Fibroblast of mammary gland (primary cell): ENCODE measurements at regions not wholly inside any gene's neighbourhood (a gene's known extent, or its start where the extent isn't known, plus 50 kb on each side); places are given as distances from the start of the nearest gene placed in this dataset.

ENCODE experiments used
- DNase-seq: peaks from one replicate; pipeline ENCODE4 v3.0.0-alpha.2; 2010; ENCODE audit warnings: low read depth
- H3K4me3 ChIP-seq: 2 replicates; pipeline ENCODE4 v1.5.1; 2011; ENCODE audit warnings: low read depth, mild to moderate bottlenecking, low read length, moderate library complexity; ENCODE audit not compliant: control insufficient read depth
- TF ChIP-seq, protein P1 (sequence below): conservative IDR thresholded peaks from 2 replicates; pipeline ENCODE4 v1.5.1; 2011; ENCODE audit warnings: low read depth, low read length, inconsistent platforms; ENCODE audit not compliant: control insufficient read depth, insufficient read depth

DNA sequence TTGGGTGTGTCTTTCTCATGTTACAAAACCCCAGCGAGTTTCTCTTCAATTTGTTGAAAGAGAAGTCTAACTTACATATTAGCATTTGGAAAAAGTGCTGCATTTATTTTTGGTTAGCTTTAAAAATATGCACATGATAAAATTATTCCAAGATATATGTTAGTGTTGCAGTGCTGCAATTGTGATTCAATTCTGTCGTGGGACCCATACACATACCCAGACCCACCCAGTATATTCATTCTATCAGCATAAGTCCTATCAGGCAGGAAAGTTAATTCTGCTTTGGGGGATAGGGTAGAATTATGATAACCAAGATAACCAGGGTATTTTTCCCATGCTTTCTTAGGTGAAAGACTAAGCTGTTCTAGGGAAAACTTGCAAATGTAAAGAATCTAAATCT lies 313.5 kb downstream of the EPHA7 start:
- DNase-seq, result no peak
- H3K4me3 ChIP-seq, result no peak overlapping the region
- TF ChIP-seq, protein P1, sequence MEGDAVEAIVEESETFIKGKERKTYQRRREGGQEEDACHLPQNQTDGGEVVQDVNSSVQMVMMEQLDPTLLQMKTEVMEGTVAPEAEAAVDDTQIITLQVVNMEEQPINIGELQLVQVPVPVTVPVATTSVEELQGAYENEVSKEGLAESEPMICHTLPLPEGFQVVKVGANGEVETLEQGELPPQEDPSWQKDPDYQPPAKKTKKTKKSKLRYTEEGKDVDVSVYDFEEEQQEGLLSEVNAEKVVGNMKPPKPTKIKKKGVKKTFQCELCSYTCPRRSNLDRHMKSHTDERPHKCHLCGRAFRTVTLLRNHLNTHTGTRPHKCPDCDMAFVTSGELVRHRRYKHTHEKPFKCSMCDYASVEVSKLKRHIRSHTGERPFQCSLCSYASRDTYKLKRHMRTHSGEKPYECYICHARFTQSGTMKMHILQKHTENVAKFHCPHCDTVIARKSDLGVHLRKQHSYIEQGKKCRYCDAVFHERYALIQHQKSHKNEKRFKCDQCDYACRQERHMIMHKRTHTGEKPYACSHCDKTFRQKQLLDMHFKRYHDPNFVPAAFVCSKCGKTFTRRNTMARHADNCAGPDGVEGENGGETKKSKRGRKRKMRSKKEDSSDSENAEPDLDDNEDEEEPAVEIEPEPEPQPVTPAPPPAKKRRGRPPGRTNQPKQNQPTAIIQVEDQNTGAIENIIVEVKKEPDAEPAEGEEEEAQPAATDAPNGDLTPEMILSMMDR, result no peak

DNA sequence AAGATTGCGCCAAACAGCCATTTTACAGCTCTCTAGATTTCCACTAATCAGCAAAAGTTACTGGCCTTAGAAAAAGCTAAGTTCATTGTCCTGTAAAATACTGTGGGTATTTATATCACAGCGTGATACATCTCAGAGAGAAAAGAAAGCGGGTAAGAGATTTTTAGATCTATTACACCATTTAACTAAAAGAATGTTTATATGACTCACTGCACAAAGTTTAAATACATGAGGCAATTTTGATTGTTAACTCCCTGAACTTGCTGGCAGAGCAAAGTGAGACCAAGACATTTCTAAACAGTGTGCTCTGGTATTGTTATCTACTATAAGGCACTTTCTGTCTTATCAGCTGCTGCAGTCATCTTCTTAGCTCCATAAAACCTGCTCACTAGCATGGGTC lies 314.3 kb downstream of the EPHA7 start:
- TF ChIP-seq, protein P1, result no peak
- no peak overlapping the region for H3K4me3 ChIP-seq

DNA sequence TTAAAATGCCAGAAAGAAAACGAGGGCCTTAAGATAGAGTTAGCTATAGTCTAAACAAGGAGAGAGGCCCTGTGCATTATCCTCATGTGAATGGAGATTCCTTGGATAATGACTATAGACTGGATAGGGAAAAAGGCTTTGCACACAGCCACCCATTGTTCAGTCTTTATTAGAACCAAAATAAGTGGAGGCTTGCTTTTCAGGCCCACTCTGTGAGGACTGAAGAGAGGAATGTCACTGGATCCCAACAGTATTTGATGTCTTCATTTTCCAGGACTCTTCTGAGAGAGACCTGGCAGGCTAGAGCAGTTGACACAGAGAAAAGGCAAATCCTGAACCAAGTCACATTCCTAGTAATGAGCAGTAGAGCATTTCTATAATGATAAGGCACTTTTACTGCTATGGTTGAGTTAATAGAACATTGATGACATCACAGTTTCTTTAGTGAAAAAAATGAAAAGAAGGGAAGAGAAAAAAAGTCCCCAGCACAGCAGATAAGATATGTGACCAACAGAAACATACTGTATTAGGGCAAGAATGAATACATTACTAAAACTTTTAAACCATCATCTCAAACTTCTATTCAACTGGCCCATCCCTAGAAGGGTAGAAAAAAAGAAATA lies 315.1 kb downstream of the EPHA7 start:
- TF ChIP-seq, protein P1, result no peak
- DNase-seq, result no peak
- no peak overlapping the region for H3K4me3 ChIP-seq

More for the DNA sequence above, 314.3 kb downstream of the EPHA7 start:
- DNase-seq, result no peak

DNA sequence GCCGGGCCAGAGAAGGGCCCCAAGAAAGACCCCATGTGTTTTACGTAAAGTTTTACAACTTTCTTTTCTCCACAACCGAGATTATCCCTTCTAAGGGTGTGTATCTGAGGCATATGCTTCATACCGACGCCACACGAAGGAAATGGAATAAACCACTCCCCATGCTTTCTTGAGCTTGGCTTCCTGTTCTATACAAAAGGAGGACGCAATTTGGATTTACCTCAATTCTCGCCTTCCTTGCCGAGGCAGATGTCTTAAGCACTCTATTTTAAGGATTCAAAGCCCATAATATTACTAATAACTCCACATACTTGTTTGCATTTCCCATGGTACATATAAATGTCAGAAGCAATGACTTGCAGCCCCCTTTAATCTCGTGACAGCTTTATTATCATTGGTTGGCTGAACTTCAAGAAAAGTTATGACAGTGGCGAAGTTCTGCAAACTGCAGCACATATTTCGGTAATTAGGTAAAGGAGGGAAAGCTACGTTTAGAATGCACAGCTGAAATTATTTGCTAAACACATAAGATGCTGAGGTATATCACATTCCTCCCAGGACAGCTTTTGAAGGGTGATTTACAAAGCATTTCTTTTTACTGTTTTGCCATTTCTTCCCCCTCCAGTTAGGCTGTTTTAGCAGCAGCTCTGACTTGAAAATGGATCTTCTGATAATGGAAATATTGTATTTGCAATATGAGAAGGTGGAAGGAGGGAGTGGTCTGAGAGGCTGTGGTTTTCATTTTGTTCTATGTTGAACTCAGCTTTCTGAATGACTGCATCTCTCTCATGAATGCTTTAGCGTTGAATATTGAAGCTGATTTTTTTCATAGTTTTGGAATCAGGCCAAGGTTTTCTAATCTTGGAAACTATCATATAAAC lies 330.5 kb downstream of the EPHA7 start:
- no peak overlapping the region for H3K4me3 ChIP-seq
- DNase-seq, result no peak
- TF ChIP-seq, protein P1, result no peak

DNA sequence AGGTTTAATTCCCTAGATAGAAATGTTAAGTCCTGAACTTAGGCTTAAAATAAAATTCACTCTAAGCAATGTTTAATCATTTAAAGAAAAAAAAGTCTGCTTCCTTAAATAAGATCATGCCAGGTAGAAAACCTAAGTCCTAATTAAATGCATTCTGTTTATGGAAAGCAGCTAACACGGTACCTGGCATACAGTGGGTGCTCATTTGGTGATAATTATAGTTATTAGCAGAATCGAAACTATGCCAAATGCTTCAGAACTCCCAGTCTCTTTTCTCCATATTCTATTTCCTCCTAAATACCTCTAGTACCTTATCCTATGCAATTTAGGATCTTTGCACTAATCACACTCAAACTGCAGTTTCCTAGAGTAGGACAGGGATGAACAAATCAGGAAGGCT lies 331.8 kb downstream of the EPHA7 start:
- TF ChIP-seq, protein P1, result no peak
- no peak overlapping the region for H3K4me3 ChIP-seq
- DNase-seq, result no peak

DNA sequence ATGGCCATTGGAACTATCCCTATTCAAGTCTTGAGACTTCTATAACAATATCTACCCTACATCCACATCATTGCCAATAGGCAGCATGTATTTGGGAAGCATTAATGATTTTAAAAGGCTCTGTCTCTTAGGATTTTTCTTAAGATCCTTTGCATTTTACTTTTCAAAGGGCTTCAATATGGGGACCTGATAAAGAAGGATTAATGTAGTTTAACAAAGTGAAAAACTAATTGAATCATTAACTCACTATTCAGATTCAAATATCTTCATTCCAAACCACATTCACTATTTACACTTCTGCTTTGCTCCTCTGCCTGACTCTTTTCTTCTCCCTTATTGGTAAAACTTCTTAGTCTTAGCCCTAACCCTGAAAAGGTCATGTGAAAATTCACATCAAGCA lies 333.0 kb downstream of the EPHA7 start:
- no peak overlapping the region for H3K4me3 ChIP-seq
- TF ChIP-seq, protein P1, result no peak
- DNase-seq, result no peak
